ENCODE measurements at regions not wholly inside any gene's neighbourhood (a gene's known extent, or its start where the extent isn't known, plus 50 kb on each side); places are given as distances from the start of the nearest gene placed in this dataset.

GRCh38 chr4:102428122-102428521, 73.0 kb upstream of the NFKB1 start:
- ChIA-PET POLR2A (interaction anchor here (1.2 kb wide), 1 partner anchor 400 kb away, joined by 3 read pairs; no protein-coding TSS in a partner anchor), CTCF (interaction anchor here (0.6 to 1.3 kb wide), 2 partner anchors 192 to 663 kb away, joined by 3 to 4 read pairs; no protein-coding TSS in a partner anchor), RAD21 (ENCODE audit: low non-redundant PET in 1 of 2, low total read pairs in 2 of 2, uncharacterized antibody in 2 of 2, unreplicated experiment in 2 of 2) (interaction anchor here in 1 of 2 experiments (0.6 kb wide), 1 partner anchor 8 kb away, joined by 4 read pairs; no protein-coding TSS in a partner anchor)
- no peaks in the 10 kb centered on the region for H3K27me3 ChIP-seq (ENCODE audit: insufficient read depth, low read length)
- no peaks in the 10 kb centered on the region for H3K9me2 ChIP-seq (ENCODE audit: insufficient read depth)
- H2AFZ ChIP-seq (ENCODE audit: low read depth, low read length, poor library complexity, severe bottlenecking) = no peak overlapping the region
- no peak overlapping the region for H3K4me2 ChIP-seq (ENCODE audit: low read length)
- peaks cover 18 to 29% of the 10 kb centered on the region in 2 experiments; a peak in 3 of 4 replicates for H3K4me1 ChIP-seq (ENCODE audit: control insufficient read depth in 1 of 2, insufficient read depth in 2 of 2, low read length in 2 of 2)
- TF ChIP-seq SP1 (IDR thresholded peaks at IDR 0.05; ENCODE audit: low read depth) (no peak), SIN3A (IDR thresholded peaks at IDR 0.05; ENCODE audit: low read depth) (no peak), EGR1 (IDR thresholded peaks at IDR 0.05; ENCODE audit: low read depth) (no peak), JUND (IDR thresholded peaks at IDR 0.05) (no peak), YY1 (IDR thresholded peaks at IDR 0.05; ENCODE audit: extremely low read depth, insufficient replicate concordance, low read depth, low read length) (no peak), REST (IDR thresholded peaks at IDR 0.05; ENCODE audit: low read depth) (no peak), ZNF274 (IDR thresholded peaks at IDR 0.05; ENCODE audit: low read depth, low read length) (no peak), RAD21 (IDR thresholded peaks at IDR 0.05; ENCODE audit: low read depth) (no peak), ZFX (IDR thresholded peaks at IDR 0.05) (no peak), CEBPB (IDR thresholded peaks at IDR 0.05; ENCODE audit: low read depth) (no peak), FOSL1 (IDR thresholded peaks at IDR 0.05; ENCODE audit: low read depth) (no peak), POLR2AphosphoS5 (IDR thresholded peaks at IDR 0.05; ENCODE audit: low read depth, low read length) (no peak), CTCF (IDR thresholded peaks at IDR 0.05 in 2 of 3, conservative IDR thresholded peaks at IDR 0.05 in 1 of 3; ENCODE audit: borderline replicate concordance in 1 of 3, insufficient read depth in 1 of 3, low read depth in 2 of 3, low read length in 2 of 3) (no peak), ZBTB33 (IDR thresholded peaks at IDR 0.05; ENCODE audit: extremely low read depth, insufficient replicate concordance, low read length) (no peak)
- H3K27ac ChIP-seq (ENCODE audit: low read depth, low read length) = no peak overlapping the region
- no TSS peak for BruUV-seq (replicated peaks)
- no peaks in the 10 kb centered on the region for H3K9me3 ChIP-seq (ENCODE audit: control insufficient read depth in 1 of 2, insufficient read depth in 1 of 2, low read depth in 1 of 2, low read length in 2 of 2)
- no peaks in the 10 kb centered on the region for H4K20me1 ChIP-seq (ENCODE audit: insufficient read depth)
- no peaks in the 10 kb centered on the region for H3K36me3 ChIP-seq (ENCODE audit: control insufficient read depth in 1 of 2, insufficient read depth in 2 of 2, low read length in 2 of 2)
- H3K79me2 ChIP-seq (ENCODE audit: insufficient read depth, low read length) = no peaks in the 10 kb centered on the region
- no peak overlapping the region for H3K9ac ChIP-seq (ENCODE audit: low read length)
- intact Hi-C loops (cut with micrococcal nuclease) = no loop called here
- no peak overlapping the region for H3K4me3 ChIP-seq (replicated peaks in 1 of 2; ENCODE audit: low read depth in 1 of 2, low read length in 2 of 2)
- DNase-seq (ENCODE audit: low read depth, low spot score) (no peak), ATAC-seq (no peak)
